Natural killer cell (primary cell): ENCODE measurements at regions not wholly inside any gene's neighbourhood (a gene's known extent, or its start where the extent isn't known, plus 50 kb on each side); places are given as distances from the start of the nearest gene placed in this dataset.
"Not testable (repeated sequence)": the region's sequence is repeated elsewhere in the genome, so short reads cannot be mapped to it uniquely, and the experiment has no call there.

Experiments
- ATAC-seq, 3 donors: fragments of 150-1000 bp in 2 of 3; fragments of 200-7000 bp in 1 of 3; cut with Tn5 transposase; 1 replicate in 1 of 3; 2 replicates in 2 of 3; pipeline ENCODE4 v1.10.0; 2021; ENCODE audit warnings: mild to moderate bottlenecking in 2 of 3, moderate library complexity in 2 of 3
- DNase-seq, 2 donors: peaks; one replicate each; pipeline versions ENCODE4 v3.0.0 to v3.0.0-alpha.2; 2013 to 2021; ENCODE audit warnings: mixed read lengths in 1 of 2
- H3K27ac ChIP-seq: one replicate; pipeline ENCODE4 v1.5.1; 2013; ENCODE audit warnings: mild to moderate bottlenecking, low read length
- H3K27me3 ChIP-seq: one replicate; pipeline ENCODE4 v1.6.1; 2013; ENCODE audit warnings: low read length; ENCODE audit not compliant: control insufficient read depth, insufficient read depth
- H3K36me3 ChIP-seq: one replicate; pipeline ENCODE4 v1.6.1; 2013; ENCODE audit warnings: low read length; ENCODE audit not compliant: control insufficient read depth, insufficient read depth
- H3K4me1 ChIP-seq: one replicate; pipeline ENCODE4 v1.6.1; 2013; ENCODE audit warnings: low read length; ENCODE audit not compliant: control insufficient read depth, insufficient read depth
- H3K4me3 ChIP-seq: one replicate; pipeline ENCODE4 v1.5.1; 2013; ENCODE audit warnings: low read length
- H3K9me3 ChIP-seq: one replicate; pipeline ENCODE4 v1.6.1; 2013; ENCODE audit warnings: low read length; ENCODE audit not compliant: control insufficient read depth, insufficient read depth
- H3K27ac Mint-ChIP-seq, 2 donors: one replicate each; pipeline ENCODE4 v1.8.0; 2022; ENCODE audit warnings: mild to moderate bottlenecking in 2 of 2, mixed read lengths in 2 of 2, moderate library complexity in 1 of 2
- H3K27me3 Mint-ChIP-seq, 2 donors: one replicate each; pipeline ENCODE4 v1.8.0; 2022; ENCODE audit warnings: low read depth in 2 of 2, mixed read lengths in 2 of 2
- H3K36me3 Mint-ChIP-seq: one replicate; pipeline ENCODE4 v1.8.0; 2022; ENCODE audit warnings: mixed read lengths
- H3K4me1 Mint-ChIP-seq, 2 donors: one replicate each; pipeline ENCODE4 v1.8.0; 2022; ENCODE audit warnings: mixed read lengths in 2 of 2
- H3K4me3 Mint-ChIP-seq: one replicate; pipeline ENCODE4 v1.8.0; 2022; ENCODE audit warnings: mild to moderate bottlenecking, moderate library complexity, mixed read lengths
- H3K9me3 Mint-ChIP-seq, 2 donors: one replicate each; pipeline ENCODE4 v1.8.0; 2022; ENCODE audit warnings: mixed read lengths in 2 of 2
- CTCF ChIP-seq: fragments of 200-600 bp; IDR thresholded peaks from one replicate; pipeline ENCODE4 v1.8.0; 2022; ENCODE audit warnings: antibody characterized with exemption
- WGBS: methylation state at CpG from one replicate; pipeline ENCODE4 v1.1.7; 2013; ENCODE audit warnings: missing lambda C conversion rate; ENCODE audit not compliant: insufficient coverage; 5-methylcytosine and 5-hydroxymethylcytosine counted together
- intact Hi-C: fragments of 100-400 bp; cut with micrococcal nuclease; formaldehyde crosslinking; loops from one replicate; pipeline ENCODE4 v1.14.2; 2022

GRCh38 chr9:108775901-108776306 lies 79.9 kb downstream of the ACTL7B start:
- no peak overlapping the region for H3K4me3 Mint-ChIP-seq
- Histone ChIP-seq H3K9me3 (no peaks in the 10 kb centered on the region), H3K4me1 (no peaks in the 10 kb centered on the region), H3K27me3 (no peaks in the 10 kb centered on the region), H3K27ac (no peak overlapping the region), H3K36me3 (no peaks in the 10 kb centered on the region), H3K4me3 (no peak overlapping the region)
- intact Hi-C loops, result no loop called here
- no peaks in the 10 kb centered on the region for H3K36me3 Mint-ChIP-seq
- no peaks in the 10 kb centered on the region for H3K9me3 Mint-ChIP-seq
- H3K27me3 Mint-ChIP-seq, result peaks cover 3 to 11% of the 10 kb centered on the region in 2 donors
- H3K27ac Mint-ChIP-seq, result no peak overlapping the region
- no peak for TF ChIP-seq CTCF
- no peak for DNase-seq
- ATAC-seq, result no peak
- no peaks in the 10 kb centered on the region for H3K4me1 Mint-ChIP-seq

GRCh38 chr9:108774088-108774487 lies 81.7 kb downstream of the ACTL7B start:
- H3K27ac ChIP-seq, H3K9me3 ChIP-seq, DNase-seq, H3K27me3 ChIP-seq, H3K4me1 ChIP-seq, H3K9me3 Mint-ChIP-seq, ATAC-seq, intact Hi-C loops, H3K4me3 ChIP-seq, H3K4me1 Mint-ChIP-seq, H3K4me3 Mint-ChIP-seq, H3K27ac Mint-ChIP-seq, H3K36me3 Mint-ChIP-seq, H3K36me3 ChIP-seq: not testable (repeated sequence)
- H3K27me3 Mint-ChIP-seq, result peaks cover 3 to 11% of the 10 kb centered on the region in 2 donors
- 97% methylated on average over 7 of the region's 7 CpGs for WGBS

GRCh38 chr9:108772301-108772894 lies 83.4 kb downstream of the ACTL7B start:
- Mint-ChIP-seq H3K4me1 (no peaks in the 10 kb centered on the region), H3K9me3 (peaks cover 0 to 4% of the 10 kb centered on the region in 2 donors), H3K4me3 (no peak overlapping the region), H3K27me3 (no peaks in the 10 kb centered on the region), H3K27ac (no peak overlapping the region), H3K36me3 (no peaks in the 10 kb centered on the region)
- no peaks in the 10 kb centered on the region for H3K9me3 ChIP-seq
- WGBS, result 77% methylated on average over 4 of the region's 6 CpGs
- no peaks in the 10 kb centered on the region for H3K4me1 ChIP-seq
- DNase-seq (no peak), ATAC-seq (no peak)
- intact Hi-C loops, result no loop called here
- no peaks in the 10 kb centered on the region for H3K36me3 ChIP-seq
- no peaks in the 10 kb centered on the region for H3K27me3 ChIP-seq
- H3K4me3 ChIP-seq, result no peak overlapping the region
- no peak for TF ChIP-seq CTCF
- no peak overlapping the region for H3K27ac ChIP-seq

- no peak overlapping the region for H3K4me3 Mint-ChIP-seq
- no peak for TF ChIP-seq CTCF
- H3K9me3 ChIP-seq, result no peaks in the 10 kb centered on the region
- no peaks in the 10 kb centered on the region for H3K27me3 ChIP-seq
- H3K36me3 Mint-ChIP-seq, result no peaks in the 10 kb centered on the region
- no peaks in the 10 kb centered on the region for H3K27me3 Mint-ChIP-seq
- no peaks in the 10 kb centered on the region for H3K4me1 ChIP-seq
- H3K27ac ChIP-seq, result no peak overlapping the region
- H3K4me3 ChIP-seq, result no peak overlapping the region
- ATAC-seq, result no peak
- no peaks in the 10 kb centered on the region for H3K36me3 ChIP-seq
- DNase-seq, result no peak
- no peak overlapping the region for H3K27ac Mint-ChIP-seq
- 87% methylated on average over 5 of the region's 5 CpGs for WGBS
- intact Hi-C loops, result no loop called here
- H3K4me1 Mint-ChIP-seq, result no peaks in the 10 kb centered on the region
- H3K9me3 Mint-ChIP-seq, result peaks cover 0 to 4% of the 10 kb centered on the region in 2 donors
Measured at GRCh38 chr9:108768744-108769143, 87.0 kb downstream of the ACTL7B start.
